PC-3 (cell line): ENCODE measurements at regions not wholly inside any gene's neighbourhood (a gene's known extent, or its start where the extent isn't known, plus 50 kb on each side); places are given as distances from the start of the nearest gene placed in this dataset.

Source experiments
- EZH2phosphoT487 ChIP-seq: fragments of 300-600 bp; sonication (generic); IDR thresholded peaks from 2 replicates; pipeline ENCODE4 v1.6.1; 2018; ENCODE audit warnings: mild to moderate bottlenecking, antibody characterized with exemption, low read length, borderline replicate concordance
- TF ChIP-seq, protein P1 (sequence below): fragments of 300-600 bp; sonication (generic); conservative IDR thresholded peaks from 2 replicates; pipeline ENCODE4 v1.5.1; 2017; ENCODE audit warnings: antibody characterized with exemption, low read depth, mild to moderate bottlenecking, low read length

DNA sequence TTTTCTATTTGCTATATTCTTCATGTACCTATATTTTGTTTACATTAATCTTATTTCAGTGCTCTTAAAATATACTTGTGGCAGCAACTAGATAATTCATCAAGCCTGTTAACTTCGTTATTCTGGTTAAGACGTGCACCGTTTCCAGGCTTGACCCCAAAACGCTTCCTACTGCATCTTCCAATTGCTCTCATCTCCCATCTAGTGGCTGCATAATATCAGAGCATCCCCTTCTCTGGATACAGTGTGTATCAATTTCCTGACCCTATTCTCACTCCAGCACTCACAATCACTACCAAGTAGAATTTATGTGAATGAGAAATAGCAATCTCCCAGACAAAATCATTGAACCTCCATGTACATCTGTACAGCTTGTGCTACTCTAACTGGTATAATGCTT is 1280.3 kb upstream of the B3GALT2 start:
- no peak for TF ChIP-seq EZH2phosphoT487
- TF ChIP-seq, protein P1, sequence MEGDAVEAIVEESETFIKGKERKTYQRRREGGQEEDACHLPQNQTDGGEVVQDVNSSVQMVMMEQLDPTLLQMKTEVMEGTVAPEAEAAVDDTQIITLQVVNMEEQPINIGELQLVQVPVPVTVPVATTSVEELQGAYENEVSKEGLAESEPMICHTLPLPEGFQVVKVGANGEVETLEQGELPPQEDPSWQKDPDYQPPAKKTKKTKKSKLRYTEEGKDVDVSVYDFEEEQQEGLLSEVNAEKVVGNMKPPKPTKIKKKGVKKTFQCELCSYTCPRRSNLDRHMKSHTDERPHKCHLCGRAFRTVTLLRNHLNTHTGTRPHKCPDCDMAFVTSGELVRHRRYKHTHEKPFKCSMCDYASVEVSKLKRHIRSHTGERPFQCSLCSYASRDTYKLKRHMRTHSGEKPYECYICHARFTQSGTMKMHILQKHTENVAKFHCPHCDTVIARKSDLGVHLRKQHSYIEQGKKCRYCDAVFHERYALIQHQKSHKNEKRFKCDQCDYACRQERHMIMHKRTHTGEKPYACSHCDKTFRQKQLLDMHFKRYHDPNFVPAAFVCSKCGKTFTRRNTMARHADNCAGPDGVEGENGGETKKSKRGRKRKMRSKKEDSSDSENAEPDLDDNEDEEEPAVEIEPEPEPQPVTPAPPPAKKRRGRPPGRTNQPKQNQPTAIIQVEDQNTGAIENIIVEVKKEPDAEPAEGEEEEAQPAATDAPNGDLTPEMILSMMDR: peak; percentile 53
